BJ (cell line): ENCODE measurements at regions not wholly inside any gene's neighbourhood (a gene's known extent, or its start where the extent isn't known, plus 50 kb on each side); places are given as distances from the start of the nearest gene placed in this dataset.
"Not testable (repeated sequence)": the region's sequence is repeated elsewhere in the genome, so short reads cannot be mapped to it uniquely, and the experiment has no call there.

Experiments
- CTCF ChIA-PET: fragments of 350-600 bp; formaldehyde crosslinking; extraction: SDS; loops from one replicate; lab custom pipeline; 2021; ENCODE audit warnings: antibody characterized with exemption, inconsistent platforms; lab: Yijun Ruan, JAX
- POLR2A ChIA-PET: fragments of 300-600 bp; sonication (Branson Sonifier 250); formaldehyde crosslinking; extraction: SDS; loops from one replicate; lab custom pipeline; 2021; ENCODE audit warnings: antibody characterized with exemption; lab: Charles Lee
- DNase-seq: peaks from one replicate; pipeline ENCODE4 v3.0.0-alpha.2; 2011; ENCODE audit warnings: low read depth
- H3K27me3 ChIP-seq: 2 replicates; pipeline ENCODE4 v1.6.0; 2011; ENCODE audit warnings: low read length; ENCODE audit not compliant: control insufficient read depth, insufficient read depth
- H3K36me3 ChIP-seq: 2 replicates; pipeline ENCODE4 v1.5.1; 2011; ENCODE audit warnings: low read length; ENCODE audit not compliant: control insufficient read depth, insufficient read depth
- H3K4me3 ChIP-seq: 2 replicates; pipeline ENCODE4 v1.5.1; 2011; ENCODE audit warnings: low read depth, mild to moderate bottlenecking, control low read depth, low read length
- TF ChIP-seq, protein P1 (sequence below): IDR thresholded peaks from 2 replicates; pipeline ENCODE4 v1.5.1; 2011; ENCODE audit warnings: low read depth, mild to moderate bottlenecking, control low read depth, inconsistent platforms, low read length, moderate library complexity; ENCODE audit not compliant: insufficient read depth

GRCh38 chrX:16067886-16068515 lies 55.4 kb upstream of the GRPR start:
- H3K36me3 ChIP-seq: no peaks in the 10 kb centered on the region
- POLR2A ChIA-PET: no interaction called here
- CTCF ChIA-PET: no interaction called here

GRCh38 chrX:16063921-16064320 lies 59.4 kb upstream of the GRPR start:
- Histone ChIP-seq H3K4me3 (no peak overlapping the region), H3K36me3 (no peaks in the 10 kb centered on the region), H3K27me3 (no peaks in the 10 kb centered on the region)
- TF ChIP-seq, protein P1, sequence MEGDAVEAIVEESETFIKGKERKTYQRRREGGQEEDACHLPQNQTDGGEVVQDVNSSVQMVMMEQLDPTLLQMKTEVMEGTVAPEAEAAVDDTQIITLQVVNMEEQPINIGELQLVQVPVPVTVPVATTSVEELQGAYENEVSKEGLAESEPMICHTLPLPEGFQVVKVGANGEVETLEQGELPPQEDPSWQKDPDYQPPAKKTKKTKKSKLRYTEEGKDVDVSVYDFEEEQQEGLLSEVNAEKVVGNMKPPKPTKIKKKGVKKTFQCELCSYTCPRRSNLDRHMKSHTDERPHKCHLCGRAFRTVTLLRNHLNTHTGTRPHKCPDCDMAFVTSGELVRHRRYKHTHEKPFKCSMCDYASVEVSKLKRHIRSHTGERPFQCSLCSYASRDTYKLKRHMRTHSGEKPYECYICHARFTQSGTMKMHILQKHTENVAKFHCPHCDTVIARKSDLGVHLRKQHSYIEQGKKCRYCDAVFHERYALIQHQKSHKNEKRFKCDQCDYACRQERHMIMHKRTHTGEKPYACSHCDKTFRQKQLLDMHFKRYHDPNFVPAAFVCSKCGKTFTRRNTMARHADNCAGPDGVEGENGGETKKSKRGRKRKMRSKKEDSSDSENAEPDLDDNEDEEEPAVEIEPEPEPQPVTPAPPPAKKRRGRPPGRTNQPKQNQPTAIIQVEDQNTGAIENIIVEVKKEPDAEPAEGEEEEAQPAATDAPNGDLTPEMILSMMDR: no peak
- POLR2A ChIA-PET: no interaction called here
- CTCF ChIA-PET: no interaction called here
- no peak for DNase-seq

More at GRCh38 chrX:16067886-16068515, 55.4 kb upstream of the GRPR start:
- TF ChIP-seq, protein P1: no peak
- no peak for DNase-seq
- Histone ChIP-seq H3K27me3 (no peaks in the 10 kb centered on the region), H3K4me3 (no peak overlapping the region)

- TF ChIP-seq, protein P1: no peak
- no peak for DNase-seq
- H3K36me3 ChIP-seq: no peaks in the 10 kb centered on the region
- ChIA-PET POLR2A (no interaction called here), CTCF (no interaction called here)
- H3K27me3 ChIP-seq: no peaks in the 10 kb centered on the region
- H3K4me3 ChIP-seq: no peak overlapping the region
Measured at GRCh38 chrX:16063141-16063540, 60.2 kb upstream of the GRPR start.

DNA sequence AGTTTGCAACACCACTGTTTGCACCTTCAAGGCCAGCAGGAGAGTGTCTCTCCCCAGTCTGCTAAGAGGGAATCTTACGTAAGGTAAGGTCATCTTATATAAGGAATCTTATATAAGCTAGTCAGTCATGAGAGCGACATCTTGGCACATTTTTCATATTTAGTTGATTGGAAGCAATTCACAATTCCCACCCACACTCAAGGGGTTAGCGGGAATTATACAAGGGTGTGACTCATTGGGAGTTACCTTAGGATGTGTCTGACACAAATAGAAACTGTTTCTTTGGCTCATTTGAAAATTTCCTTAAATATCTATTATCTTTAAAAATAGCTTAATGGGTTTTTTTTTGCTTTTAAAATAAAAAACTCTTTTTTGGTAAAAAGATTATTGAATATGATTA lies 62.1 kb upstream of the GRPR start:
- TF ChIP-seq, protein P1: no peak
- H3K4me3 ChIP-seq: no peak overlapping the region
- H3K27me3 ChIP-seq: no peaks in the 10 kb centered on the region
- ChIA-PET CTCF (interaction anchor here (0.6 kb wide), 1 partner anchor 244 kb away, joined by 3 read pairs; no protein-coding TSS in a partner anchor), POLR2A (no interaction called here)
- no peaks in the 10 kb centered on the region for H3K36me3 ChIP-seq
- no peak for DNase-seq

DNA sequence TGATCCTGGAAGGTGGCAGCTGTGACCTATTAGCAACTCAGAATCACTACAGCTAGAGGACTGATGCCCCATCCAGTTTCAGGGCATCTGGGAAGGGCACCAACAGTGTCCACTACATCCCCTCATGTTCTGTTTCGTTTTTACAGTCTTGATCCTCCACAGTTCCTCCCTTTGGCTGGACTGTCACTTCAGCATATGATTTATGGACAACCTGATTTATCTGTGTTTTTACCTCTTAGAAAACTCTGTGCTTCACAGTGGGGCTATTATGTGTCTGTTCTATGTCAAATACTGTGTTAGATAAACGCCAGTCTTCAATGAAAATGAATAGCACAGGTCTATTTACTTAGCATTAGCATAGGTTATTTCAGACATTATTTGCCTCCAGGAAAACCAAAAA lies 63.1 kb upstream of the GRPR start:
- POLR2A ChIA-PET: no interaction called here
- no peaks in the 10 kb centered on the region for H3K27me3 ChIP-seq
- TF ChIP-seq, protein P1: no peak
- CTCF ChIA-PET: interaction anchor here (0.6 kb wide), 1 partner anchor 20 kb away, joined by 3 read pairs; no protein-coding TSS in a partner anchor
- H3K4me3 ChIP-seq: no peak overlapping the region
- H3K36me3 ChIP-seq: no peaks in the 10 kb centered on the region
- no peak for DNase-seq

DNA sequence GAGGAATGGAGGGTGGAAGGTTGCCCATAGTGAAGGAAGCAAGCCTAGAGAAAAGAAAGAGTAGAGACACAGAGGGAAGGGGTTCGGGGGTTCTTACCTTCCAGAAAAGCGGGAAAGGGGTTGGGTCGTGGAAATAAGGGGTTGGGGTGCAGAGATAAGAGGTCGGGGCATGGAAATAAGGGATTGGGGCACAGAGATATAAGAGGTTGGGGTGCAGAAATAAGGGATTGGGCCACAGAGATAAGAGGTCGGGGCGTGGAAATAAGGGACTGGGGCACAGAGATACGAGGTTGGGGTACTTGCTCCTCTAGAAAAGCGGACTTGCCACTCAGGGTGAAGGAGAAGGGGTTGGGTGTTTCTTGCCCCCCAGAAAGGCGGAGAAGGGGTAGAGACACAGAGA lies 74.2 kb upstream of the GRPR start:
- CTCF ChIA-PET, POLR2A ChIA-PET, H3K27me3 ChIP-seq, H3K36me3 ChIP-seq, H3K4me3 ChIP-seq, DNase-seq: not testable (repeated sequence)
